Kidney (tissue), 13 donors: ENCODE measurements at regions not wholly inside any gene's neighbourhood (a gene's known extent, or its start where the extent isn't known, plus 50 kb on each side); places are given as distances from the start of the nearest gene placed in this dataset.

ENCODE experiments used
- DNase-seq, 5 donors: peaks; one replicate each; pipeline ENCODE4 v3.0.0-alpha.2; 2013 to 2020
- FAIRE-seq: peaks from 2 replicates; lab custom pipeline; 2012; peaks lifted over from hg19 to GRCh38; lab: Jason Lieb, UNC
- H3K27ac ChIP-seq, 2 donors: one replicate each; pipeline ENCODE4 v1.7.0; 2013; ENCODE audit warnings: low read depth in 2 of 2, low read length in 2 of 2, inconsistent platforms in 1 of 2
- H3K27me3 ChIP-seq: one replicate; pipeline ENCODE4 v1.7.1; 2013; ENCODE audit warnings: low read length, inconsistent platforms; ENCODE audit not compliant: control insufficient read depth, insufficient read depth
- H3K36me3 ChIP-seq, 3 donors: one replicate each; pipeline versions ENCODE4 v1.7.0 to v1.7.1; 2013; ENCODE audit warnings: low read length in 3 of 3, control low read depth in 1 of 3, inconsistent platforms in 1 of 3; ENCODE audit not compliant: insufficient read depth in 3 of 3, control insufficient read depth in 2 of 3
- H3K4me1 ChIP-seq, 3 donors: one replicate each; pipeline versions ENCODE4 v1.7.0 to v1.7.1; 2013; ENCODE audit warnings: low read length in 3 of 3, inconsistent platforms in 1 of 3, low read depth in 1 of 3; ENCODE audit not compliant: control insufficient read depth in 2 of 3, insufficient read depth in 2 of 3
- H3K4me3 ChIP-seq, 3 donors: one replicate each; pipeline versions ENCODE4 v1.7.0 to v1.8.1; 2013; ENCODE audit warnings: low read length in 3 of 3, control low read depth in 1 of 3, inconsistent platforms in 1 of 3
- H3K9ac ChIP-seq, 3 donors: one replicate each; pipeline versions ENCODE4 v1.7.0 to v1.7.1; 2013; ENCODE audit warnings: low read length in 3 of 3, control low read depth in 1 of 3, inconsistent platforms in 1 of 3
- H3K9me3 ChIP-seq, 3 donors: one replicate each; pipeline versions ENCODE4 v1.7.0 to v1.7.1; 2013; ENCODE audit warnings: low read length in 3 of 3, control low read depth in 1 of 3, inconsistent platforms in 1 of 3; ENCODE audit not compliant: control insufficient read depth in 2 of 3, insufficient read depth in 1 of 3
- CTCF ChIP-seq: IDR thresholded peaks from 3 replicates; pipeline ENCODE4 v1.5.1; 2012; ENCODE audit warnings: mild to moderate bottlenecking, moderate library complexity, borderline replicate concordance; ENCODE audit not compliant: insufficient read depth; ENCODE audit errors: extremely low read depth
- intact Hi-C: fragments of 100-400 bp; cut with DNase I; formaldehyde crosslinking; loops from one replicate; pipeline ENCODE4 v1.11.1; 2022
- donor health status: control.
- donor health status: control.
- donor health status: control.
- donor health status: control.
- donor health status: control.
- donor health status: DM: yes; HTN: yes; CAD: no.
- donor health status: Normal renal cell carcinoma (clear cell type).

GRCh38 chr18:53747210-53747609, 477.3 kb downstream of the MBD2 start:
- no peak for TF ChIP-seq CTCF
- intact Hi-C loops, result no loop called here

GRCh38 chr18:53745986-53746385, 478.5 kb downstream of the MBD2 start:
- H3K9me3 ChIP-seq, result peaks cover 0 to 4% (median 0%) of the 10 kb centered on the region in 3 donors
- no peaks in the 10 kb centered on the region for H3K36me3 ChIP-seq
- no peak for FAIRE-seq
- no peaks in the 10 kb centered on the region for H3K27me3 ChIP-seq
- no peak for DNase-seq
- no peak overlapping the region for H3K9ac ChIP-seq
- no peaks in the 10 kb centered on the region for H3K4me1 ChIP-seq
- no peak for TF ChIP-seq CTCF
- no peak overlapping the region for H3K4me3 ChIP-seq
- intact Hi-C loops, result no loop called here
- H3K27ac ChIP-seq, result no peak overlapping the region

More at GRCh38 chr18:53747210-53747609, 477.3 kb downstream of the MBD2 start:
- DNase-seq, result no peak
- no peak overlapping the region for H3K9ac ChIP-seq
- FAIRE-seq, result no peak
- no peak overlapping the region for H3K27ac ChIP-seq
- H3K9me3 ChIP-seq, result peaks cover 0 to 4% (median 0%) of the 10 kb centered on the region in 3 donors
- H3K36me3 ChIP-seq, result no peaks in the 10 kb centered on the region
- H3K4me3 ChIP-seq, result no peak overlapping the region
- no peaks in the 10 kb centered on the region for H3K4me1 ChIP-seq
- H3K27me3 ChIP-seq, result no peaks in the 10 kb centered on the region

GRCh38 chr18:53745224-53745967, 479.1 kb downstream of the MBD2 start:
- Histone ChIP-seq H3K4me1 (no peaks in the 10 kb centered on the region), H3K36me3 (no peaks in the 10 kb centered on the region), H3K27me3 (no peaks in the 10 kb centered on the region), H3K9me3 (peaks cover 0 to 4% (median 0%) of the 10 kb centered on the region in 3 donors), H3K9ac (no peak overlapping the region), H3K4me3 (no peak overlapping the region), H3K27ac (no peak overlapping the region)
- TF ChIP-seq CTCF, result no peak
- DNase-seq (no peak), FAIRE-seq (no peak)
- intact Hi-C loops, result no loop called here

GRCh38 chr18:53739700-53740099, 484.8 kb downstream of the MBD2 start:
- FAIRE-seq, result no peak
- no peaks in the 10 kb centered on the region for H3K4me1 ChIP-seq
- no peaks in the 10 kb centered on the region for H3K9me3 ChIP-seq
- H3K4me3 ChIP-seq, result no peak overlapping the region
- H3K27ac ChIP-seq, result no peak overlapping the region
- H3K9ac ChIP-seq, result no peak overlapping the region
- no peak for TF ChIP-seq CTCF
- H3K27me3 ChIP-seq, result no peaks in the 10 kb centered on the region
- DNase-seq, result no peak
- intact Hi-C loops, result no loop called here
- no peaks in the 10 kb centered on the region for H3K36me3 ChIP-seq
